ENCODE measurements at regions not wholly inside any gene's neighbourhood (a gene's known extent, or its start where the extent isn't known, plus 50 kb on each side); places are given as distances from the start of the nearest gene placed in this dataset.

- TF ChIP-seq CTCF (IDR thresholded peaks at IDR 0.05; ENCODE audit: insufficient read depth, low read length, poor library complexity, severe bottlenecking) (no peak), EZH2phosphoT487 (conservative IDR thresholded peaks at IDR 0.05; ENCODE audit: low read length) (no peak)
Measured at GRCh38 chr4:153852501-153852900, 63.6 kb upstream of the SFRP2 start.
